Body of pancreas (tissue), 4 donors: ENCODE measurements at regions not wholly inside any gene's neighbourhood (a gene's known extent, or its start where the extent isn't known, plus 50 kb on each side); places are given as distances from the start of the nearest gene placed in this dataset.

Experiments
- ATAC-seq: fragments of 150-250 bp; one replicate; pipeline ENCODE4 v1.9.1; 2016
- DNase-seq, 4 donors: peaks; one replicate each; pipeline ENCODE4 v3.0.0-alpha.2; 2019
- H3K27ac ChIP-seq, 4 donors: fragments of 200-600 bp; sonication (generic); 1 replicate in 3 of 4; 2 replicates in 1 of 4; pipeline versions ENCODE4 v1.5.1 to v1.6.1; 2016 to 2019; ENCODE audit warnings: mild to moderate bottlenecking in 1 of 4, mixed read lengths in 1 of 4, moderate library complexity in 1 of 4
- H3K27me3 ChIP-seq, 2 donors: fragments of 200-600 bp; sonication (generic); one replicate each; pipeline ENCODE4 v1.6.0; 2016; ENCODE audit warnings: mild to moderate bottlenecking in 1 of 2
- H3K36me3 ChIP-seq, 2 donors: fragments of 200-600 bp; sonication (generic); replicated peaks in 1 of 2; 2 replicates each; pipeline ENCODE4 v1.5.1; 2016; ENCODE audit warnings: low read depth in 2 of 2; ENCODE audit not compliant: insufficient read depth in 1 of 2
- H3K4me1 ChIP-seq: fragments of 200-600 bp; sonication (generic); one replicate; pipeline ENCODE4 v1.6.0; 2016
- H3K4me3 ChIP-seq, 2 donors: fragments of 200-600 bp; sonication (generic); 1 replicate in 1 of 2; 2 replicates in 1 of 2; pipeline ENCODE4 v1.5.1; 2016 to 2019
- H3K9me3 ChIP-seq, 3 donors: fragments of 200-600 bp; sonication (generic); 1 replicate in 2 of 3; 2 replicates in 1 of 3; pipeline ENCODE4 v1.5.1; 2016
- POLR2A ChIP-seq, 3 donors: fragments of 450-650 bp; IDR thresholded peaks; one replicate each; pipeline ENCODE4 v1.6.1; 2016; ENCODE audit warnings: antibody characterized with exemption in 3 of 3, mild to moderate bottlenecking in 2 of 3
- WGBS, 2 donors: methylation state at CpG; one replicate each; pipeline ENCODE4 v1.1.5; 2017; 5-methylcytosine and 5-hydroxymethylcytosine counted together
- intact Hi-C: fragments of 100-400 bp; cut with DNase I; formaldehyde crosslinking; loops from one replicate; pipeline ENCODE4 v1.15.1; 2023
- TF ChIP-seq, protein P1 (sequence below), 7 experiments: fragments of 450-650 bp in 4 of 7; fragments of 200-600 bp in 3 of 7; sonication (generic) in 3 of 7; IDR thresholded peaks; one replicate each; pipeline ENCODE4 v1.5.1; 2016 to 2019; ENCODE audit warnings: antibody characterized with exemption in 7 of 7

- WGBS, 2 donors: 80% methylated on average over 15 of the region's 15 CpGs
- Histone ChIP-seq H3K27ac (no peak overlapping the region), H3K27me3 (no peaks in the 10 kb centered on the region), H3K9me3 (no peaks in the 10 kb centered on the region), H3K4me3 (no peak overlapping the region), H3K4me1 (no peaks in the 10 kb centered on the region), H3K36me3 (no peaks in the 10 kb centered on the region)
- DNase-seq (peak; percentile 29 to 54 (median 36)), ATAC-seq (peak; percentile 65)
- intact Hi-C loops: no loop called here
- TF ChIP-seq POLR2A (IDR thresholded peaks at IDR 0.05): no peak
- TF ChIP-seq, protein P1, sequence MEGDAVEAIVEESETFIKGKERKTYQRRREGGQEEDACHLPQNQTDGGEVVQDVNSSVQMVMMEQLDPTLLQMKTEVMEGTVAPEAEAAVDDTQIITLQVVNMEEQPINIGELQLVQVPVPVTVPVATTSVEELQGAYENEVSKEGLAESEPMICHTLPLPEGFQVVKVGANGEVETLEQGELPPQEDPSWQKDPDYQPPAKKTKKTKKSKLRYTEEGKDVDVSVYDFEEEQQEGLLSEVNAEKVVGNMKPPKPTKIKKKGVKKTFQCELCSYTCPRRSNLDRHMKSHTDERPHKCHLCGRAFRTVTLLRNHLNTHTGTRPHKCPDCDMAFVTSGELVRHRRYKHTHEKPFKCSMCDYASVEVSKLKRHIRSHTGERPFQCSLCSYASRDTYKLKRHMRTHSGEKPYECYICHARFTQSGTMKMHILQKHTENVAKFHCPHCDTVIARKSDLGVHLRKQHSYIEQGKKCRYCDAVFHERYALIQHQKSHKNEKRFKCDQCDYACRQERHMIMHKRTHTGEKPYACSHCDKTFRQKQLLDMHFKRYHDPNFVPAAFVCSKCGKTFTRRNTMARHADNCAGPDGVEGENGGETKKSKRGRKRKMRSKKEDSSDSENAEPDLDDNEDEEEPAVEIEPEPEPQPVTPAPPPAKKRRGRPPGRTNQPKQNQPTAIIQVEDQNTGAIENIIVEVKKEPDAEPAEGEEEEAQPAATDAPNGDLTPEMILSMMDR (IDR thresholded peaks at IDR 0.05): no peak
Measured at GRCh38 chr5:169416583-169417196, 115.8 kb upstream of the SLIT3 start.

- Histone ChIP-seq H3K4me1 (no peaks in the 10 kb centered on the region), H3K4me3 (no peak overlapping the region), H3K9me3 (no peaks in the 10 kb centered on the region), H3K27me3 (no peaks in the 10 kb centered on the region), H3K27ac (no peak overlapping the region), H3K36me3 (no peaks in the 10 kb centered on the region)
- intact Hi-C loops: no loop called here
- DNase-seq (peak in 3 of 4 donors; percentile 4 to 39 (median 32)), ATAC-seq (no peak)
- WGBS, 2 donors: 30 to 42% methylated on average over 5 of the region's 5 CpGs
- TF ChIP-seq, protein P1 (IDR thresholded peaks at IDR 0.05): no peak
- no peak for TF ChIP-seq POLR2A (IDR thresholded peaks at IDR 0.05)
Measured at GRCh38 chr5:169415948-169416347, 115.0 kb upstream of the SLIT3 start.

- H3K4me1 ChIP-seq: no peaks in the 10 kb centered on the region
- no peak overlapping the region for H3K4me3 ChIP-seq
- ATAC-seq (no peak), DNase-seq (no peak)
- no peaks in the 10 kb centered on the region for H3K9me3 ChIP-seq
- no peaks in the 10 kb centered on the region for H3K36me3 ChIP-seq
- TF ChIP-seq, protein P1 (IDR thresholded peaks at IDR 0.05): no peak
- TF ChIP-seq POLR2A (IDR thresholded peaks at IDR 0.05): no peak
- H3K27me3 ChIP-seq: no peaks in the 10 kb centered on the region
- intact Hi-C loops: no loop called here
- H3K27ac ChIP-seq: no peak overlapping the region
- WGBS, 2 donors: 60 to 64% methylated on average over 4 of the region's 4 CpGs
Measured at GRCh38 chr5:169415371-169415770, 114.4 kb upstream of the SLIT3 start.

DNA sequence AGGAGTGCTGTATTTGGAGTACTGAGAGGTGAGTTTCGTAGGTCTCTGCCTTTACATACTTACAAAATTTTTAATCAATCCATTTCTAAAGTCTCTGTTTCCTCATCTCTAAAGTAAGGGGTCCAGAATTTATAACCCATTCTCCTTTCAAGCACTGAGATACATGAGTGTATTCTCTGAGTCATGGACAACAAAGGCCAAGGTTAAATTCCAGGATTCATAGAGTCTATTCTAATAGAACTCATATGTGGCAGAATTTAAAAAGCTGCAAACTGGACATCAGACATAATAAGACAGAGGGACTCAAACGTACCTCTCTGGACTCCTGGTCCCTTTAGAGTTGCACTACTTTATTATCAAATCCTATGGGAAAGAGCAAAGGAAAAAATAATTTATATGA is 112.5 kb upstream of the SLIT3 start:
- H3K36me3 ChIP-seq: no peaks in the 10 kb centered on the region
- ATAC-seq: no peak
- H3K27me3 ChIP-seq: no peaks in the 10 kb centered on the region
- no peak for DNase-seq
- no peaks in the 10 kb centered on the region for H3K9me3 ChIP-seq
- TF ChIP-seq, protein P1 (IDR thresholded peaks at IDR 0.05): no peak
- TF ChIP-seq POLR2A (IDR thresholded peaks at IDR 0.05): no peak
- intact Hi-C loops: no loop called here
- no peak overlapping the region for H3K27ac ChIP-seq
- H3K4me1 ChIP-seq: no peaks in the 10 kb centered on the region
- WGBS, 2 donors: 58 to 60% methylated on average over 2 of the region's 2 CpGs
- no peak overlapping the region for H3K4me3 ChIP-seq

- WGBS, 2 donors: 45 to 68% methylated on average over 2 of the region's 2 CpGs
- no peaks in the 10 kb centered on the region for H3K9me3 ChIP-seq
Measured at GRCh38 chr5:169412831-169413230, 111.9 kb upstream of the SLIT3 start.

More at GRCh38 chr5:169412831-169413230, 111.9 kb upstream of the SLIT3 start:
- Histone ChIP-seq H3K27ac (no peak overlapping the region), H3K36me3 (no peaks in the 10 kb centered on the region), H3K4me1 (no peaks in the 10 kb centered on the region), H3K27me3 (no peaks in the 10 kb centered on the region), H3K4me3 (no peak overlapping the region)
- no peak for DNase-seq
- TF ChIP-seq POLR2A (IDR thresholded peaks at IDR 0.05): no peak
- TF ChIP-seq, protein P1 (IDR thresholded peaks at IDR 0.05): no peak
- intact Hi-C loops: no loop called here
- no peak for ATAC-seq
